Astrocyte (in vitro differentiated cells and primary cell): ENCODE measurements at regions not wholly inside any gene's neighbourhood (a gene's known extent, or its start where the extent isn't known, plus 50 kb on each side); places are given as distances from the start of the nearest gene placed in this dataset.

ENCODE experiments used
- DNase-seq: peaks from one replicate; pipeline ENCODE4 v3.0.0-alpha.2; 2010; ENCODE audit warnings: low read depth
- FAIRE-seq: peaks from 2 replicates; lab custom pipeline; 2011; peaks lifted over from hg19 to GRCh38; lab: Jason Lieb, UNC
- H2AFZ ChIP-seq: 2 replicates; pipeline ENCODE4 v1.6.0; 2012; ENCODE audit warnings: low read depth, low read length, inconsistent platforms
- H3K27ac ChIP-seq: 2 replicates; pipeline ENCODE4 v1.5.1; 2011; ENCODE audit warnings: low read depth, low read length, inconsistent platforms
- H3K27me3 ChIP-seq: 2 replicates; pipeline ENCODE4 v1.6.0; 2011; ENCODE audit warnings: low read length, inconsistent platforms; ENCODE audit not compliant: insufficient read depth
- H3K36me3 ChIP-seq: 2 replicates; pipeline ENCODE4 v1.5.1; 2011; ENCODE audit warnings: low read length, inconsistent platforms; ENCODE audit not compliant: insufficient read depth
- H3K4me1 ChIP-seq: 2 replicates; pipeline ENCODE4 v1.5.1; 2011; ENCODE audit warnings: low read length, inconsistent platforms; ENCODE audit not compliant: insufficient read depth
- H3K4me2 ChIP-seq: 2 replicates; pipeline ENCODE4 v1.6.0; 2012; ENCODE audit warnings: low read length, inconsistent platforms
- H3K4me3 ChIP-seq: 2 replicates; pipeline ENCODE4 v1.5.1; 2011; ENCODE audit warnings: low read depth, mild to moderate bottlenecking, low read length, inconsistent platforms; ENCODE audit not compliant: insufficient read depth
- H3K79me2 ChIP-seq: 2 replicates; pipeline ENCODE4 v1.6.0; 2012; ENCODE audit warnings: mild to moderate bottlenecking, low read length, inconsistent platforms; ENCODE audit not compliant: insufficient read depth
- H3K9ac ChIP-seq: 2 replicates; pipeline ENCODE4 v1.6.0; 2012; ENCODE audit warnings: mild to moderate bottlenecking, low read length, inconsistent platforms
- H3K9me3 ChIP-seq: 2 replicates; pipeline ENCODE4 v1.5.1; 2012; ENCODE audit warnings: low read depth, mild to moderate bottlenecking, low read length, inconsistent platforms; ENCODE audit not compliant: insufficient read depth
- H4K20me1 ChIP-seq: 2 replicates; pipeline ENCODE4 v1.6.0; 2012; ENCODE audit warnings: low read length, inconsistent platforms; ENCODE audit not compliant: insufficient read depth
- H3K27ac Mint-ChIP-seq: one replicate; pipeline ENCODE4 v1.8.0; 2021; ENCODE audit warnings: mild to moderate bottlenecking, mixed read lengths; ENCODE audit not compliant: unreplicated experiment
- H3K27me3 Mint-ChIP-seq: one replicate; pipeline ENCODE4 v1.8.0; 2021; ENCODE audit warnings: low read depth, mixed read lengths; ENCODE audit not compliant: unreplicated experiment
- H3K36me3 Mint-ChIP-seq: one replicate; pipeline ENCODE4 v1.8.0; 2021; ENCODE audit warnings: low read depth, mixed read lengths; ENCODE audit not compliant: unreplicated experiment
- H3K4me1 Mint-ChIP-seq: one replicate; pipeline ENCODE4 v1.8.0; 2021; ENCODE audit warnings: low read depth, mixed read lengths; ENCODE audit not compliant: unreplicated experiment
- H3K4me3 Mint-ChIP-seq: one replicate; pipeline ENCODE4 v1.8.0; 2021; ENCODE audit warnings: mild to moderate bottlenecking, moderate library complexity, mixed read lengths; ENCODE audit not compliant: unreplicated experiment
- H3K9me3 Mint-ChIP-seq: one replicate; pipeline ENCODE4 v1.8.0; 2021; ENCODE audit warnings: mild to moderate bottlenecking, mixed read lengths; ENCODE audit not compliant: unreplicated experiment
- CTCF ChIP-seq: IDR thresholded peaks from 2 replicates; pipeline ENCODE4 v1.5.1; 2011; ENCODE audit warnings: low read depth, mild to moderate bottlenecking, inconsistent platforms, low read length, moderate library complexity; ENCODE audit not compliant: insufficient read depth
- EZH2 ChIP-seq: IDR thresholded peaks from 2 replicates; pipeline ENCODE4 v1.6.1; 2012; ENCODE audit warnings: mild to moderate bottlenecking, low read length, inconsistent platforms; ENCODE audit not compliant: insufficient read depth

DNA sequence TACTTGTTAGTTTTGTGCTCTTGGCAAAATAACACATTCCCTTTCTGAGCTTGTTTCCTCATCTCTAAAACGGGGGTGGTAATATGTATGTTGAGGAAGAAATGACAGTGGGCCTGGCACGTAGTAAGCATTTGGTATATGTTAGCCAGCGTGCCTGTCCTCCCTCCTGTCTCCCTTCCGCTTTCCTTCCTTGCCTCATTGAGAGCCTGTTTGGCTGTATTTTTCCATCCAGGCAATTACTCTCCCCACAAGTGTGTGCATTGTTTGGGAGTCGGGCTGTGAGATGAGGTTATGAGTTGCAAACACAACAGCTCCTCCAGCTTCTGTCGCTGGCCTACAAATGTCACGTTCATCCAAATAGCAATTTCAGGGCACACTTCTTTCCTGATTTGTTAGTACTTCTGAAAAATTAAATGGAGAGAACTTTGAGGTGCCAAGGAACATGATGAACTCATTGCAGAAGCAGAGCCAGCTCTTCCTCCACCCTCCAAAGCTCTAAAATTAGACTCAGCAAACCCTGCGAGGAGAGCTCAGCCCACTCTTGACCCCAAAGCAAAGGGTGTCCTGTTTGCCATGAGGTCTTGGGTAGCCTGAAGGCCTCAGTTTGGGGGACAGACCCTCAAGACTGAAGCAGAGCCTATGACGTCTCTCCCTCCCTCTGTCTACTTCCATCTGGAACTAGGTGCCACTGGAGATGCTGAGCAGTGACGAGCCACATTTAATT, 50.7 kb upstream of the TOX2 start:
- H3K27ac ChIP-seq = no peak overlapping the region
- DNase-seq (no peak), FAIRE-seq (no peak)
- H3K79me2 ChIP-seq = no peaks in the 10 kb centered on the region
- H3K27me3 ChIP-seq = no peaks in the 10 kb centered on the region
- H3K9me3 ChIP-seq = no peaks in the 10 kb centered on the region
- H4K20me1 ChIP-seq = no peaks in the 10 kb centered on the region
- Mint-ChIP-seq H3K4me1 (no peaks in the 10 kb centered on the region), H3K27ac (no peak overlapping the region), H3K9me3 (no peaks in the 10 kb centered on the region), H3K4me3 (no peak overlapping the region), H3K27me3 (peaks cover 5% of the 10 kb centered on the region), H3K36me3 (no peaks in the 10 kb centered on the region)
- H3K36me3 ChIP-seq = no peaks in the 10 kb centered on the region
- no peak overlapping the region for H3K4me2 ChIP-seq
- H3K4me1 ChIP-seq = no peaks in the 10 kb centered on the region
- H3K4me3 ChIP-seq = no peak overlapping the region
- no peak overlapping the region for H2AFZ ChIP-seq
- TF ChIP-seq CTCF (no peak), EZH2 (no peak)
- H3K9ac ChIP-seq = no peak overlapping the region

- TF ChIP-seq CTCF (no peak), EZH2 (no peak)
- Histone ChIP-seq H3K4me3 (no peak overlapping the region), H3K9me3 (no peaks in the 10 kb centered on the region), H3K9ac (no peak overlapping the region), H4K20me1 (no peaks in the 10 kb centered on the region), H3K4me2 (no peak overlapping the region), H3K27me3 (no peaks in the 10 kb centered on the region), H3K27ac (no peak overlapping the region), H3K36me3 (no peaks in the 10 kb centered on the region), H3K79me2 (no peaks in the 10 kb centered on the region), H2AFZ (no peak overlapping the region), H3K4me1 (no peaks in the 10 kb centered on the region)
- Mint-ChIP-seq H3K27me3 (peaks cover 5% of the 10 kb centered on the region), H3K4me1 (no peaks in the 10 kb centered on the region), H3K36me3 (no peaks in the 10 kb centered on the region), H3K27ac (no peak overlapping the region), H3K4me3 (no peak overlapping the region), H3K9me3 (no peaks in the 10 kb centered on the region)
- no peak for DNase-seq
- no peak for FAIRE-seq
Measured at GRCh38 chr20:43863330-43863729, 51.3 kb upstream of the TOX2 start.

DNA sequence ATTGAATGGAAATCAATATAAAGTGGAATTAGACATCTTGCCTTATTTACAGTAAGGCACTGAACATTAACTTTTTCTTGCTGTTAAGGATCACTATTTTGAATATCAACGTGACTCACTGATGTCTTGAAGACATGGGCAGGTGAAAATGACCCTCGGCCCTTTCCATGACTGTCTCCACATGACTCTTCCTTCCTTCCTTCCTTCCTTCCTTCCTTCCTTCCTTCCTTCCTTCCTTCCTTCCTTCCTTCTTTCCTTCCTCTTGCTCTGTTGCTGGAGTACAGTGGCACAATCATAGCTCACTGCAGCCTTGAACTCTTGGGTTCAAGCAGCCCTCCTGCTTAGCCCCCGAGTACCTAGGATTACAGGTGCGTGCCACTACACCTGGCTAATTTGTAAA, 52.2 kb upstream of the TOX2 start:
- Histone ChIP-seq H3K27me3 (no peaks in the 10 kb centered on the region), H4K20me1 (no peaks in the 10 kb centered on the region), H3K4me2 (no peak overlapping the region), H3K27ac (no peak overlapping the region), H3K36me3 (no peaks in the 10 kb centered on the region), H3K4me3 (no peak overlapping the region), H3K4me1 (no peaks in the 10 kb centered on the region), H2AFZ (no peak overlapping the region), H3K79me2 (no peaks in the 10 kb centered on the region), H3K9me3 (no peaks in the 10 kb centered on the region), H3K9ac (no peak overlapping the region)
- H3K27ac Mint-ChIP-seq = no peak overlapping the region
- peaks cover 8% of the 10 kb centered on the region for H3K27me3 Mint-ChIP-seq
- H3K36me3 Mint-ChIP-seq = no peaks in the 10 kb centered on the region
- no peaks in the 10 kb centered on the region for H3K9me3 Mint-ChIP-seq
- FAIRE-seq (no peak), DNase-seq (no peak)
- H3K4me1 Mint-ChIP-seq = no peaks in the 10 kb centered on the region
- TF ChIP-seq CTCF (no peak), EZH2 (no peak)
- H3K4me3 Mint-ChIP-seq = no peak overlapping the region
